GM23338 (cell line): ENCODE measurements at regions not wholly inside any gene's neighbourhood (a gene's known extent, or its start where the extent isn't known, plus 50 kb on each side); places are given as distances from the start of the nearest gene placed in this dataset.

Source experiments
- ATAC-seq: fragments of 200-7000 bp; cut with Tn5 transposase; 3 replicates; pipeline ENCODE4 v1.9.1; 2020
- DNase-seq: peaks from one replicate; pipeline ENCODE4 v3.0.0-alpha.2; 2015; ENCODE audit warnings: low spot score
- H2AFZ ChIP-seq: fragments of 200-600 bp; sonication (generic); 2 replicates; pipeline ENCODE4 v1.8.0; 2016; ENCODE audit warnings: antibody characterized with exemption, mild to moderate bottlenecking, moderate library complexity
- H3F3A ChIP-seq: fragments of 200-600 bp; sonication (generic); replicated peaks from 2 replicates; pipeline ENCODE4 v1.8.0; 2017; ENCODE audit warnings: antibody characterized with exemption, mixed run types, low read depth
- H3K27ac ChIP-seq: fragments of 200-600 bp; sonication (generic); 2 replicates; pipeline ENCODE4 v1.6.1; 2016; ENCODE audit warnings: low read depth
- H3K27me3 ChIP-seq: fragments of 200-600 bp; sonication (generic); 2 replicates; pipeline ENCODE4 v1.8.0; 2016; ENCODE audit warnings: mild to moderate bottlenecking, mixed run types, moderate library complexity; ENCODE audit not compliant: insufficient read depth
- H3K36me3 ChIP-seq: fragments of 200-600 bp; sonication (generic); 2 replicates; pipeline ENCODE4 v1.8.0; 2016; ENCODE audit warnings: mild to moderate bottlenecking; ENCODE audit not compliant: insufficient read depth
- H3K4me1 ChIP-seq: fragments of 200-600 bp; sonication (generic); 2 replicates; pipeline ENCODE4 v1.8.0; 2016; ENCODE audit warnings: mild to moderate bottlenecking, moderate library complexity; ENCODE audit not compliant: insufficient read depth
- H3K4me2 ChIP-seq: fragments of 200-600 bp; sonication (generic); 2 replicates; pipeline ENCODE4 v1.7.1; 2017; ENCODE audit warnings: mixed run types
- H3K4me3 ChIP-seq: fragments of 200-600 bp; sonication (generic); 2 replicates; pipeline ENCODE4 v1.6.1; 2016; ENCODE audit warnings: mixed run types
- H3K79me2 ChIP-seq: fragments of 200-600 bp; sonication (generic); replicated peaks from 2 replicates; pipeline ENCODE4 v1.8.0; 2017; ENCODE audit warnings: mild to moderate bottlenecking; ENCODE audit not compliant: insufficient read depth
- H3K9me2 ChIP-seq: fragments of 200-600 bp; sonication (generic); 2 replicates; pipeline ENCODE4 v1.8.0; 2017; ENCODE audit not compliant: insufficient read depth
- H4K20me1 ChIP-seq: fragments of 200-600 bp; sonication (generic); replicated peaks from 2 replicates; pipeline ENCODE4 v1.8.0; 2017; ENCODE audit warnings: mild to moderate bottlenecking; ENCODE audit not compliant: insufficient read depth
- H3K27ac Mint-ChIP-seq: 2 replicates; pipeline ENCODE4 v1.8.0; 2020; ENCODE audit warnings: inconsistent platforms, mild to moderate bottlenecking, moderate library complexity, mixed read lengths
- H3K27me3 Mint-ChIP-seq: 3 replicates; pipeline ENCODE4 v1.8.0; 2022; ENCODE audit warnings: low read depth, mild to moderate bottlenecking, moderate library complexity, mixed read lengths, inconsistent platforms; ENCODE audit not compliant: insufficient read depth, poor library complexity
- H3K36me3 Mint-ChIP-seq: 3 replicates; pipeline ENCODE4 v1.8.0; 2021; ENCODE audit warnings: low read depth, mild to moderate bottlenecking, inconsistent platforms, moderate library complexity, mixed read lengths
- H3K4me1 Mint-ChIP-seq: 3 replicates; pipeline ENCODE4 v1.8.0; 2020; ENCODE audit warnings: mild to moderate bottlenecking, inconsistent platforms, mixed read lengths
- H3K4me3 Mint-ChIP-seq: 3 replicates; pipeline ENCODE4 v1.8.0; 2021; ENCODE audit warnings: moderate library complexity, mild to moderate bottlenecking, inconsistent platforms, mixed read lengths
- H3K9me3 Mint-ChIP-seq: 3 replicates; pipeline ENCODE4 v1.8.0; 2020; ENCODE audit warnings: moderate library complexity, mild to moderate bottlenecking, inconsistent platforms, mixed read lengths
- CREB1 ChIP-seq: fragments of 250-450 bp; sonication (Bioruptor Pico); IDR thresholded peaks from 2 replicates; pipeline ENCODE4 v1.5.0; 2020; ENCODE audit warnings: low read depth, mild to moderate bottlenecking, moderate library complexity
- EZH2 ChIP-seq: fragments of 200-600 bp; sonication (generic); IDR thresholded peaks from one replicate; pipeline ENCODE4 v1.8.0; 2017; ENCODE audit warnings: antibody characterized with exemption, mild to moderate bottlenecking, low read depth; ENCODE audit not compliant: unreplicated experiment
- EZH2phosphoT487 ChIP-seq: fragments of 200-600 bp; sonication (generic); IDR thresholded peaks from one replicate; pipeline ENCODE4 v1.8.1; 2018; ENCODE audit warnings: antibody characterized with exemption; ENCODE audit not compliant: unreplicated experiment
- JUNB ChIP-seq: IDR thresholded peaks from one replicate; pipeline ENCODE4 v1.6.1; 2016; ENCODE audit warnings: antibody characterized with exemption; ENCODE audit not compliant: unreplicated experiment
- NANOG ChIP-seq: IDR thresholded peaks from 2 replicates; pipeline ENCODE4 v1.6.1; 2016; ENCODE audit warnings: antibody characterized with exemption, borderline replicate concordance
- POLR2AphosphoS5 ChIP-seq: IDR thresholded peaks from 2 replicates; pipeline ENCODE4 v1.6.1; 2016; ENCODE audit warnings: antibody characterized with exemption, low read depth
- STAT1 ChIP-seq: IDR thresholded peaks from one replicate; pipeline ENCODE4 v1.6.1; 2016; ENCODE audit warnings: antibody characterized with exemption; ENCODE audit not compliant: unreplicated experiment
- ZNF114 ChIP-seq: fragments of 250-450 bp; sonication (Bioruptor Pico); IDR thresholded peaks from 2 replicates; pipeline ENCODE4 v1.5.0; 2020; ENCODE audit warnings: mild to moderate bottlenecking, moderate library complexity
- ZNF331 ChIP-seq: fragments of 250-450 bp; sonication (Bioruptor Pico); IDR thresholded peaks from 2 replicates; pipeline ENCODE4 v1.5.0; 2020; ENCODE audit warnings: low read depth, mild to moderate bottlenecking, moderate library complexity
- TF ChIP-seq, protein P1 (sequence below): IDR thresholded peaks from 2 replicates; pipeline ENCODE4 v1.6.1; 2016; ENCODE audit warnings: antibody characterized with exemption
- TF ChIP-seq, protein P2 (sequence below), 2 experiments: fragments of 200-600 bp in 1 of 2; sonication (generic) in 1 of 2; conservative IDR thresholded peaks; 2 replicates each; pipeline versions ENCODE4 v1.5.1 to v1.6.1; 2016 to 2017; ENCODE audit warnings: antibody characterized with exemption in 2 of 2, low read depth in 2 of 2, mild to moderate bottlenecking in 2 of 2, moderate library complexity in 1 of 2
- TF ChIP-seq, protein P3 (sequence below): IDR thresholded peaks from one replicate; pipeline ENCODE4 v1.6.1; 2018; ENCODE audit warnings: antibody characterized with exemption; ENCODE audit not compliant: unreplicated experiment

DNA sequence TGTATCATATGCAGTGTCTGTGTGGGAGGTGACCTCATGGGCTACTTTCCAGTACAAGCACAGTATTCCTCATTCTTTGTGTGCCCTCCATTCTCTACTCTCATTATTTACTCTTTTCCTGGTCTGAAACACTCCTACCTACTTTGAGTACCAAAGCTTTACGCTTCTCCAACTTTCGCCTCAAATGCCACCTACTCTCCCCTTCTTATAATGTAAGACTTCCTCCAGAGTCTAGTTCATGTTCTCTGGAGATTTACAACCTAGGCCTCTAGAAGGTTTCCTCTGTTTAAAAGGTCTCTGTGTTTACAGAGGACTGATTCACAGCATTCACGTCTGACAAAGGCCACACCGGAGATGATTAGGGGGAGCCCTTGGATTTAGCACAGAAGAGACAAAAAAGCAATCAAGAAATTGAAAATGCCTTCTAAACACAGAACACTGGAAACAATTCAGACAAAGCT lies 302.0 kb downstream of the KLF12 start (continued):
- no peak for TF ChIP-seq STAT1
- TF ChIP-seq JUNB, result no peak
- TF ChIP-seq POLR2AphosphoS5, result no peak
- no peak for TF ChIP-seq ZNF331 (CRISPR knock-in tag)
- no peak for TF ChIP-seq EZH2

DNA sequence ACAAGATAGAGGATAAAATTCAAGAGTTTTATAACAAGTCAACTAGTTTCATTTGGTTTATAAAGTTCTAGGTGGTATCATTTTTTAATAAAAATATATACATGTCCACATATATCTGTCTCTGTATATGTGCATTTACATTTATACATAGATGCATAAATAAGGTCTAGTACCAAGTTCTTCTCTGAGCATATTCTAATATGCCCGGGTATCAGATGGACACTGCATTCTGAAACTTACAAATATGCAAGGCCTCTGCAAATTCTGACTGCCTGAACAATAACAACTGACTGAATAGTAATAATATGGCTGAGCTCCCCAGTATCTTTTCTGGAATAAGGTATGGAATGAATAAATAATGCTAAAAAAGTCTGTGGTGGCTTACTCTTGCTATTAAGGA lies 304.8 kb downstream of the KLF12 start:
- Histone ChIP-seq H3K4me1 (peaks cover 5% of the 10 kb centered on the region; the same call in 1 of the 2 replicates), H3F3A (no peaks in the 10 kb centered on the region), H3K4me2 (no peak overlapping the region), H2AFZ (no peak overlapping the region), H3K9me2 (no peaks in the 10 kb centered on the region), H3K27me3 (no peaks in the 10 kb centered on the region), H3K79me2 (no peaks in the 10 kb centered on the region), H3K36me3 (no peaks in the 10 kb centered on the region), H4K20me1 (no peaks in the 10 kb centered on the region), H3K4me3 (no peak overlapping the region), H3K27ac (no peak overlapping the region)
- ATAC-seq, result no peak
- DNase-seq, result no peak
- Mint-ChIP-seq H3K4me1 (peaks cover 21% of the 10 kb centered on the region), H3K9me3 (no peaks in the 10 kb centered on the region; the same call in 1 of the 3 replicates), H3K27me3 (no peaks in the 10 kb centered on the region), H3K4me3 (no peak overlapping the region), H3K36me3 (peaks cover 3% of the 10 kb centered on the region; the same call in 1 of the 3 replicates), H3K27ac (no peak overlapping the region)
- TF ChIP-seq ZNF331 (CRISPR knock-in tag), result no peak

DNA sequence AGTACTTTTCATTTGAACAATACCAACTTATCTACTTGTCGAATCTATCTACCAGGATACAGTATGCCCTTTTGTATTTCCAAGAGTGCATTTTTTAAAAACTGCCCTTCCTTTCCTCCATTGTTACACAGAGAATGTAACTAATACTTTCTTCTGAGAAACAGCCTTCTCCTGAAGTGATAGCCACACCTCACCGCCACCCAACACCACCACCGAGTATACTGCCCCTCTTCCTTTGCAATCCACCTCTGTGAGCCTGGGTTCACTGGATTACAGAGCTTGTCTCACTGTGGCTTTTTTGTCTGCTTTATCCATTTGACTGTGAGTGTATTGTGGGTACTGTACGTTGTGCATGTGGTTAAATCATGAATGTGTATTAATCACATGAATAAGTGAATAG lies 305.4 kb downstream of the KLF12 start:
- H3K27me3 ChIP-seq, result no peaks in the 10 kb centered on the region
- H3K27ac Mint-ChIP-seq, result peak overlapping the region; percentile 15; the same call in 1 of the 2 replicates
- no peak overlapping the region for H2AFZ ChIP-seq
- no peak overlapping the region for H3K4me2 ChIP-seq
- H3K4me3 Mint-ChIP-seq, result no peak overlapping the region
- no peaks in the 10 kb centered on the region for H3K36me3 ChIP-seq
- no peak overlapping the region for H3K27ac ChIP-seq
- H3F3A ChIP-seq, result no peaks in the 10 kb centered on the region
- ATAC-seq, result peak; percentile 54; the same call in 2 of the 3 replicates
- peaks cover 3% of the 10 kb centered on the region; the same call in 1 of the 3 replicates for H3K36me3 Mint-ChIP-seq
- H3K4me1 Mint-ChIP-seq, result peaks cover 21% of the 10 kb centered on the region
- H3K4me3 ChIP-seq, result no peak overlapping the region
- no peaks in the 10 kb centered on the region for H3K9me2 ChIP-seq
- H3K79me2 ChIP-seq, result no peaks in the 10 kb centered on the region
- H3K27me3 Mint-ChIP-seq, result no peaks in the 10 kb centered on the region
- no peaks in the 10 kb centered on the region for H4K20me1 ChIP-seq
- no peaks in the 10 kb centered on the region; the same call in 1 of the 3 replicates for H3K9me3 Mint-ChIP-seq
- H3K4me1 ChIP-seq, result peaks cover 5% of the 10 kb centered on the region; the same call in 1 of the 2 replicates
- no peak for DNase-seq
- TF ChIP-seq CREB1 (no peak), EZH2phosphoT487 (no peak), ZNF331 (CRISPR knock-in tag) (no peak), NANOG (no peak), EZH2 (no peak), ZNF114 (CRISPR knock-in tag) (no peak), STAT1 (no peak), JUNB (no peak)
- TF ChIP-seq, protein P1, sequence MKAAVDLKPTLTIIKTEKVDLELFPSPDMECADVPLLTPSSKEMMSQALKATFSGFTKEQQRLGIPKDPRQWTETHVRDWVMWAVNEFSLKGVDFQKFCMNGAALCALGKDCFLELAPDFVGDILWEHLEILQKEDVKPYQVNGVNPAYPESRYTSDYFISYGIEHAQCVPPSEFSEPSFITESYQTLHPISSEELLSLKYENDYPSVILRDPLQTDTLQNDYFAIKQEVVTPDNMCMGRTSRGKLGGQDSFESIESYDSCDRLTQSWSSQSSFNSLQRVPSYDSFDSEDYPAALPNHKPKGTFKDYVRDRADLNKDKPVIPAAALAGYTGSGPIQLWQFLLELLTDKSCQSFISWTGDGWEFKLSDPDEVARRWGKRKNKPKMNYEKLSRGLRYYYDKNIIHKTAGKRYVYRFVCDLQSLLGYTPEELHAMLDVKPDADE, result no peak
- TF ChIP-seq, protein P2, sequence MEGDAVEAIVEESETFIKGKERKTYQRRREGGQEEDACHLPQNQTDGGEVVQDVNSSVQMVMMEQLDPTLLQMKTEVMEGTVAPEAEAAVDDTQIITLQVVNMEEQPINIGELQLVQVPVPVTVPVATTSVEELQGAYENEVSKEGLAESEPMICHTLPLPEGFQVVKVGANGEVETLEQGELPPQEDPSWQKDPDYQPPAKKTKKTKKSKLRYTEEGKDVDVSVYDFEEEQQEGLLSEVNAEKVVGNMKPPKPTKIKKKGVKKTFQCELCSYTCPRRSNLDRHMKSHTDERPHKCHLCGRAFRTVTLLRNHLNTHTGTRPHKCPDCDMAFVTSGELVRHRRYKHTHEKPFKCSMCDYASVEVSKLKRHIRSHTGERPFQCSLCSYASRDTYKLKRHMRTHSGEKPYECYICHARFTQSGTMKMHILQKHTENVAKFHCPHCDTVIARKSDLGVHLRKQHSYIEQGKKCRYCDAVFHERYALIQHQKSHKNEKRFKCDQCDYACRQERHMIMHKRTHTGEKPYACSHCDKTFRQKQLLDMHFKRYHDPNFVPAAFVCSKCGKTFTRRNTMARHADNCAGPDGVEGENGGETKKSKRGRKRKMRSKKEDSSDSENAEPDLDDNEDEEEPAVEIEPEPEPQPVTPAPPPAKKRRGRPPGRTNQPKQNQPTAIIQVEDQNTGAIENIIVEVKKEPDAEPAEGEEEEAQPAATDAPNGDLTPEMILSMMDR (conservative IDR thresholded peaks at IDR 0.05; ENCODE audit: low read depth in 2 of 2), result no peak
- TF ChIP-seq, protein P3, sequence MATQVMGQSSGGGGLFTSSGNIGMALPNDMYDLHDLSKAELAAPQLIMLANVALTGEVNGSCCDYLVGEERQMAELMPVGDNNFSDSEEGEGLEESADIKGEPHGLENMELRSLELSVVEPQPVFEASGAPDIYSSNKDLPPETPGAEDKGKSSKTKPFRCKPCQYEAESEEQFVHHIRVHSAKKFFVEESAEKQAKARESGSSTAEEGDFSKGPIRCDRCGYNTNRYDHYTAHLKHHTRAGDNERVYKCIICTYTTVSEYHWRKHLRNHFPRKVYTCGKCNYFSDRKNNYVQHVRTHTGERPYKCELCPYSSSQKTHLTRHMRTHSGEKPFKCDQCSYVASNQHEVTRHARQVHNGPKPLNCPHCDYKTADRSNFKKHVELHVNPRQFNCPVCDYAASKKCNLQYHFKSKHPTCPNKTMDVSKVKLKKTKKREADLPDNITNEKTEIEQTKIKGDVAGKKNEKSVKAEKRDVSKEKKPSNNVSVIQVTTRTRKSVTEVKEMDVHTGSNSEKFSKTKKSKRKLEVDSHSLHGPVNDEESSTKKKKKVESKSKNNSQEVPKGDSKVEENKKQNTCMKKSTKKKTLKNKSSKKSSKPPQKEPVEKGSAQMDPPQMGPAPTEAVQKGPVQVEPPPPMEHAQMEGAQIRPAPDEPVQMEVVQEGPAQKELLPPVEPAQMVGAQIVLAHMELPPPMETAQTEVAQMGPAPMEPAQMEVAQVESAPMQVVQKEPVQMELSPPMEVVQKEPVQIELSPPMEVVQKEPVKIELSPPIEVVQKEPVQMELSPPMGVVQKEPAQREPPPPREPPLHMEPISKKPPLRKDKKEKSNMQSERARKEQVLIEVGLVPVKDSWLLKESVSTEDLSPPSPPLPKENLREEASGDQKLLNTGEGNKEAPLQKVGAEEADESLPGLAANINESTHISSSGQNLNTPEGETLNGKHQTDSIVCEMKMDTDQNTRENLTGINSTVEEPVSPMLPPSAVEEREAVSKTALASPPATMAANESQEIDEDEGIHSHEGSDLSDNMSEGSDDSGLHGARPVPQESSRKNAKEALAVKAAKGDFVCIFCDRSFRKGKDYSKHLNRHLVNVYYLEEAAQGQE, result no peak
